ENCODE measurements at regions not wholly inside any gene's neighbourhood (a gene's known extent, or its start where the extent isn't known, plus 50 kb on each side); places are given as distances from the start of the nearest gene placed in this dataset.

DNA sequence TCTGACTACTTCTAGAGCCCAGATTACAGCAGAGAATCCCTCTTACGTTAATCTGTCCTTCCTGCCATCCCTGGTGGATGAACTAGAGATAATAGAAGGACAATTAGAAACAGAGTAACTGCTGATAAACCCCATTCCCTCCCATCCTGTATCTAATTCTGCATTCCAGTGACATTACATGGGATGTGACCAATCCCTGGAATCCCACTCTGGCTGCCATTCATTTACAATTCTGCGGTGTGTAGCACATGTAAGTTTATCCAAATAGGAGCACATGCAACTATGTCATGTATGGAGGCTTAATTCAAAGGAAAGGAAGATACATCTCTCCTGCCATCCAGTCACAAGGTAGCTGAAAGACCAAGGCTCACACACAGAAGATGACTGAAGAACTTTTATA, 339.5 kb downstream of the GPAT3 start:
- Histone ChIP-seq H3K36me3 (ENCODE audit: insufficient read depth, low read length) (no peaks in the 10 kb centered on the region), H3K9me3 (ENCODE audit: low read depth, low read length) (no peaks in the 10 kb centered on the region), H3K9ac (ENCODE audit: insufficient read length) (no peak overlapping the region), H3K4me3 (no peak overlapping the region), H3K27ac (no peak overlapping the region)
- no peak for TF ChIP-seq EZH2 (IDR thresholded peaks at IDR 0.05)
- TF ChIP-seq FOXP2 (optimal IDR thresholded peaks at IDR 0.05; ENCODE audit: control extremely low read depth, extremely low read length, insufficient read depth) = no peak
- TF ChIP-seq POLR2AphosphoS5 (IDR thresholded peaks at IDR 0.05; ENCODE audit: borderline replicate concordance, low read depth, low read length) = no peak
- no peak for DNase-seq (ENCODE audit: low read depth, low spot score)

DNA sequence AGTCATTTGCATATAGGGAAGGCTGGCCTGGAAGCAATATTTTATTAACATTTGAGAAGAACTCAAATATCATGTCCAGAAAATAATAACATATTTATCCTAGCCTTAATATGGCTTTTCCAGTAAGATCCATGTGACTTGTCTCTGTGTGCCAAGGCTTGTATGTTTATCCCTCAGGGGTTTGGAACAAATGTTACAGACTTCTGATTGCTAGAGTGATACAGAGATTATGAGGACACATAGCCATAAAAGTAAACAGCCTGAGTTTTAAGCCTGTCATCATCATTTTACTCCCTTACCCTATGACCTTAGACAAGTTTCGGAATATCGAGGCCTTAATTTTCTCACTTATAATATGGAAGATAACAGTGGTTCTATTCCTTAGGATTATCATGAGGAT, 338.1 kb downstream of the GPAT3 start:
- Histone ChIP-seq H3K27ac (no peak overlapping the region), H3K36me3 (ENCODE audit: insufficient read depth, low read length) (no peaks in the 10 kb centered on the region), H3K9ac (ENCODE audit: insufficient read length) (no peak overlapping the region), H3K9me3 (ENCODE audit: low read depth, low read length) (no peaks in the 10 kb centered on the region), H3K4me3 (no peak overlapping the region)
- TF ChIP-seq FOXP2 (optimal IDR thresholded peaks at IDR 0.05; ENCODE audit: control extremely low read depth, extremely low read length, insufficient read depth) = no peak
- TF ChIP-seq EZH2 (IDR thresholded peaks at IDR 0.05) = no peak
- no peak for TF ChIP-seq POLR2AphosphoS5 (IDR thresholded peaks at IDR 0.05; ENCODE audit: borderline replicate concordance, low read depth, low read length)
- no peak for DNase-seq (ENCODE audit: low read depth, low spot score)

DNA sequence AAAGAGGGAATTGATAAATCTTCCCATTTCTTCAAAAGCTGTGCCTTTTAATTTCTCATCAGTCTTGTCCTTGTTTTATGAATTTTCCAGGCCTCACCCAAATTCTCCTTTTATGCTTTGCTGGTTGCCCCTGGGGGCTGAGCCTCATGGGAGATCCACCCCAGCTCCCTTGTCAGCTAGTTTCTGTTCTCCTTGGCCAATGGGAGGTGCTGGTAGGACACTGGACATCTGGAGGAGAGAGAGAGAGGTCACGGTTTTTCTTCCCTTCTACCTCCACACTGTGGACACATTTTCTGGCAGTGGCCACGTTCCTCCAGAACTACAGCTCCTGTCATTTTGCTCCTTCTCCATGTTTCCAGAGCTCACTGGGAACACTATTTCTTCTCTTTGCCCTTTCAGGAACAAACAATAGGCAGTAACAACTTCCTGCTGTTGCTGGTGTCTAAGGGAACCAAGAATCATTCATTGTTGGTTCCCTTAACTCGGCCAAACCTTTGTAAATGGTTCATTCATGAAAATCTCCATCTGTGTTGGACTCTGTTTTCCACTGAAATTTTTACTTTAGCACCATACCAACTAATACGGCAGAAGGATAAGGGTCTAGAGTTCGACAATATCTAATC, 334.5 kb downstream of the GPAT3 start:
- no peak for DNase-seq (ENCODE audit: low read depth, low spot score)
- Histone ChIP-seq H3K9me3 (ENCODE audit: low read depth, low read length) (no peaks in the 10 kb centered on the region), H3K4me3 (no peak overlapping the region), H3K9ac (ENCODE audit: insufficient read length) (no peak overlapping the region), H3K36me3 (ENCODE audit: insufficient read depth, low read length) (no peaks in the 10 kb centered on the region), H3K27ac (no peak overlapping the region)
- TF ChIP-seq POLR2AphosphoS5 (IDR thresholded peaks at IDR 0.05; ENCODE audit: borderline replicate concordance, low read depth, low read length) = no peak
- no peak for TF ChIP-seq EZH2 (IDR thresholded peaks at IDR 0.05)
- TF ChIP-seq FOXP2 (optimal IDR thresholded peaks at IDR 0.05; ENCODE audit: control extremely low read depth, extremely low read length, insufficient read depth) = no peak

DNA sequence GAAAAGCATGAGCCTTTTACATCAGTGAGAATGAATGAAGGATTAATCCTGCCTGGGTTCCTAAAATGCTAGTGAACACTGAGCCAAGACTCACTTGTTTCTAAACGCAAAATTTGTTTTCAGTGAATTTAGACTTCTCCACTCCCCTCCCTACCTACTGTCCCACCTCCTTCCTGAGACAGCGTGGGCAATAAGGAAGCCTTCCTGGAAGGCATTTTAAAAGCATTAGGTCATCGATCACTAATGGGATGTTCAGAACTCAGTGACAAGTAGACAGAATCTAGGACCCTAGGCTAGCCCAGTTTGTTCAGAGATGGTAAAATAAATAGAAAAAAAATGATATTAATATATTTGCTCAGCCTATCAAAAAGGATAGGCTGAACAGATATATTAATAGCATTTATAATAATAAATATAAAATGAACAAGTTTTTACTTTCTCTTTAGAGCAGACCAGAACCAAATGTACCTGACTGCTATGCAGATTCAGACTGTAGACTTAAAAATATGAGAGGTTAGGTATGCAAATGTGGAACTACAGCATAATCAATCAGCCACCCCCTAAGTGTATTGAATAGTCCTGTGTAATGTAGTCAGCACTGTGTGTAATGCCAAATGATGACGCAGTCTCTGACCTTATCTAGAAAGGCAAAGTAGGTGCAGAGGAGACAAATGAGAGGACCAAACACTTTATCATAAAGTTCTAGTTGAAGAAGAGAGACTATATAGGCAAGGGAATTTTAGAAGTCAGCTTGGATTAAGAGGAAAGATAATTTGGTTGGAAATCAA, 331.1 kb downstream of the GPAT3 start:
- Histone ChIP-seq H3K4me3 (no peak overlapping the region), H3K9me3 (ENCODE audit: low read depth, low read length) (no peaks in the 10 kb centered on the region), H3K36me3 (ENCODE audit: insufficient read depth, low read length) (no peaks in the 10 kb centered on the region), H3K9ac (ENCODE audit: insufficient read length) (no peak overlapping the region), H3K27ac (no peak overlapping the region)
- TF ChIP-seq POLR2AphosphoS5 (IDR thresholded peaks at IDR 0.05; ENCODE audit: borderline replicate concordance, low read depth, low read length) (no peak), FOXP2 (optimal IDR thresholded peaks at IDR 0.05; ENCODE audit: control extremely low read depth, extremely low read length, insufficient read depth) (no peak), EZH2 (IDR thresholded peaks at IDR 0.05) (no peak)
- DNase-seq (ENCODE audit: low read depth, low spot score) = no peak

DNA sequence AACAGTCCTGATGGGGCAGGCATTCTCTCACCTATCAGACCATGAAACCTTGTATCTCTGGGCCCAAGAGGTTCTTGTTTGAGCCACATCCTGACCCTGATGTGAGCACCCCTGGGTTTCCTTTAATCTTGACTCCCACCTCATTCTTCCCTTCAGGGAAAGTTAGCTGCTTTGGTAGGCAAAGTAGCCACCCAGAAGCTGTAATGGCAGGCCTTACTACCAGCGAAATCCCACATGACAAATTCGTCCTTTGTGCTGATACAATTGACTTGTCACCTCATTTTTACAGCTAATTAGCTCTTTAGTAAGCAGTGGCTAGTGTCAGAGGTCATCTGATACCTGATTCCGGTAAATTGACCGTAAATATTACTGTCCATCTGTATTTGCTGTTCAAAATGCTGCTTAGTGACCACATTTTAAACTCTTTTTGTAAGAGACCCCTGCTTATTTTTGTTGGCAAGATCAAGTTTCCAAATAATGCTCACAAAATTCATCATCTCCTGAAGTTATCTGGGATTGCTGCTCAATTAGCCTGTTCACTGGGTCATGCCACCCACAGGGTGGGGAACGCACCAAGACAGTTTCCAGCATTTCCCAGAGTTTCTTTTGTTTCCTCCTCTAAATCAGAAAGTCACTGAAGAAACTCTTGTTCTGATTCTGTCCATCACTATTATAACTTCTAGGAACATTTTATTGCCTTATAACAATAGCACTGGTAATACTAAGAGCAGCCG, 329.7 kb downstream of the GPAT3 start:
- Histone ChIP-seq H3K4me3 (no peak overlapping the region), H3K9ac (ENCODE audit: insufficient read length) (no peak overlapping the region), H3K27ac (no peak overlapping the region), H3K9me3 (ENCODE audit: low read depth, low read length) (no peaks in the 10 kb centered on the region), H3K36me3 (ENCODE audit: insufficient read depth, low read length) (no peaks in the 10 kb centered on the region)
- TF ChIP-seq FOXP2 (optimal IDR thresholded peaks at IDR 0.05; ENCODE audit: control extremely low read depth, extremely low read length, insufficient read depth) (no peak), EZH2 (IDR thresholded peaks at IDR 0.05) (no peak), POLR2AphosphoS5 (IDR thresholded peaks at IDR 0.05; ENCODE audit: borderline replicate concordance, low read depth, low read length) (no peak)
- no peak for DNase-seq (ENCODE audit: low read depth, low spot score)

DNA sequence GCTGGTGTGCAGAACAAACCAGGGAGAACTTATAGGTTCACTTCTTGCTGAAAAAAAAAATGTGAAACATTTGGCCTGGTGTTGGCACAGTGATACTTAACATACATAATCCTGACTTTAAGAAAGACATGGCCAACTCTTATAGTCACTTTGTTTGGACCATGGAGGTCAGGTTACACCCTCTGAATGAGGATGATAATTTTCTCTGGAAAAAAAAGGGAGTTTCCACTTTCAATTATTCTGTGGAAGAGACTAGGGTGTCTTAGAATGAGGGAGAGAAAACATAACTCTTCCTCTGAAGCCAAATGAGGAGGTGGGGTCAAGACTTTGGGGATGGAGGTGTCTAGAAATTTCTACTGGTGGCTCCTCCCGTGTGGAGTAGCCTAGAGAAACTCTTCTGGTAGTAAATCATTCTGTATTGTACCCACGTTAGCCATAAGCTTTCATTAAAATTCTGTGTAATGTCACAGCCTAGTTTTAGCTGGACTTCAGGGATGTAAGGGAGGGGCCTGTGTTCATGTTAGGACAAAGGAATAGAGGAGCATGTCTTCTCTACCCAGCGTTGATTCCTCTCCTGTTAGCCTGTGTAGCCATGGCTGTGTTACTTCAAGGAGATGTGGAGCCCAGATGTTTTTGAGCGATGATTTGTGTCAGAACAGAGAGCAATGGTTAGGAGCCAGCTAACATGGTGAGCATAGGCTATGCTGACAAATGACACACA, 328.3 kb downstream of the GPAT3 start:
- no peaks in the 10 kb centered on the region for H3K36me3 ChIP-seq (ENCODE audit: insufficient read depth, low read length)
- no peak for DNase-seq (ENCODE audit: low read depth, low spot score)
- TF ChIP-seq EZH2 (IDR thresholded peaks at IDR 0.05) = no peak
- no peak for TF ChIP-seq FOXP2 (optimal IDR thresholded peaks at IDR 0.05; ENCODE audit: control extremely low read depth, extremely low read length, insufficient read depth)
- no peak overlapping the region for H3K9ac ChIP-seq (ENCODE audit: insufficient read length)
- H3K27ac ChIP-seq = no peak overlapping the region
- no peaks in the 10 kb centered on the region for H3K9me3 ChIP-seq (ENCODE audit: low read depth, low read length)
- H3K4me3 ChIP-seq = no peak overlapping the region

DNA sequence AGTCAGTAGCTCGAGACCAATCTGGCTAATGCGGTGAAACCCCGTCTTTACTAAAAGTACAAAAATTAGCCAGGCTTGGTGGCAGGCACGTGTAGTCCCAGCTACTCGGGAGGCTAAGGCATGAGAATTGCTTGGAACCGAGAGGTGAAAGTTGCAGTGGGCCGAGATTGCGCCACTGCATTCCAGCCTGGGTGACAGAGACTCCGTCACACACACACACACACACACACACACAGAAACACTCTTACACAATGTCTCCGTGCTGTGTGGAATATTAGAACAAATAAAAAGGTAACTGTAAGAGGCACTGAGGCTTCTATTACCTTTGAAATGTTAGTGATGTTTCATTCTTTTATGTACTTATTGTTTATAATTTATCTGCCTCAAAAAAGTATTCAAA, 326.6 kb downstream of the GPAT3 start:
- DNase-seq (ENCODE audit: low read depth, low spot score) = no peak
- no peak for TF ChIP-seq FOXP2 (optimal IDR thresholded peaks at IDR 0.05; ENCODE audit: control extremely low read depth, extremely low read length, insufficient read depth)
- TF ChIP-seq EZH2 (IDR thresholded peaks at IDR 0.05) = no peak
- no peak for TF ChIP-seq POLR2AphosphoS5 (IDR thresholded peaks at IDR 0.05; ENCODE audit: borderline replicate concordance, low read depth, low read length)
- Histone ChIP-seq H3K9ac (ENCODE audit: insufficient read length) (no peak overlapping the region), H3K36me3 (ENCODE audit: insufficient read depth, low read length) (no peaks in the 10 kb centered on the region), H3K4me3 (no peak overlapping the region), H3K9me3 (ENCODE audit: low read depth, low read length) (no peaks in the 10 kb centered on the region), H3K27ac (no peak overlapping the region)

DNA sequence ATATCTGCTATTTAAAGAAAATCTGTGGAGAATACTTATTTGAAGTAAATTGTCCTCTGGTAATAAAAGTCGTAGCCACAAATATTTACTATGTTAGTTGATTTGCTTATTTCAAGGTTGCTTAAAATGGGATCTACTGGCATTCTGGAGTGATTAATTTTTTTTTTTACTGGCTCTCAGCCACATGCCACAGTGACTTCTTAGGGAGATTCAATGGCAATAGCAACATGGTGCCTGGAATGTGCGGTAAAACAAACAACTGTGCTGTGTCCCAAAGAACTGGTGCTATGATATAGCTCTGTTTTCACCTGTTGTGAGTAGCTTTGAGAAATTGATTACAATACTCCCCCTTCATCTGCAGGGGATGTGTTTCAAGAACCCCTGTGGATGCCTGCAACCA, 324.3 kb downstream of the GPAT3 start:
- H3K36me3 ChIP-seq (ENCODE audit: insufficient read depth, low read length) = no peaks in the 10 kb centered on the region
- no peak overlapping the region for H3K9ac ChIP-seq (ENCODE audit: insufficient read length)
- TF ChIP-seq EZH2 (IDR thresholded peaks at IDR 0.05) (no peak), POLR2AphosphoS5 (IDR thresholded peaks at IDR 0.05; ENCODE audit: borderline replicate concordance, low read depth, low read length) (no peak), FOXP2 (optimal IDR thresholded peaks at IDR 0.05; ENCODE audit: control extremely low read depth, extremely low read length, insufficient read depth) (no peak)
- no peak for DNase-seq (ENCODE audit: low read depth, low spot score)
- H3K4me3 ChIP-seq = 0 out of 2 replicates have a peak overlapping the region, but pooled peaks have one; percentile 2
- no peaks in the 10 kb centered on the region for H3K9me3 ChIP-seq (ENCODE audit: low read depth, low read length)
- H3K27ac ChIP-seq = peak overlapping the region; percentile 65; the same call in 1 of the 2 replicates
